Endothelial cell of umbilical vein (primary cell): ENCODE measurements at regions not wholly inside any gene's neighbourhood (a gene's known extent, or its start where the extent isn't known, plus 50 kb on each side); places are given as distances from the start of the nearest gene placed in this dataset.

Experiments used
- CTCF ChIP-seq, 2 donors: IDR thresholded peaks; 1 replicate in 1 of 2; 2 replicates in 1 of 2; pipeline ENCODE4 v1.5.1; 2011; ENCODE audit warnings: low read length in 2 of 2, mild to moderate bottlenecking in 2 of 2, moderate library complexity in 2 of 2, control low read depth in 1 of 2, inconsistent platforms in 1 of 2, low read depth in 1 of 2; ENCODE audit not compliant: insufficient read depth in 1 of 2; ENCODE audit errors: extremely low read depth in 1 of 2
- EZH2 ChIP-seq: IDR thresholded peaks from 2 replicates; pipeline ENCODE4 v1.6.1; 2012; ENCODE audit warnings: borderline replicate concordance, low read depth, mild to moderate bottlenecking, moderate library complexity, low read length, inconsistent platforms; ENCODE audit not compliant: severe bottlenecking
- JUN ChIP-seq: IDR thresholded peaks from 2 replicates; pipeline ENCODE4 v1.6.1; 2011; ENCODE audit warnings: borderline replicate concordance, low read depth; ENCODE audit not compliant: insufficient read length, insufficient read depth
- MAX ChIP-seq: IDR thresholded peaks from 2 replicates; pipeline ENCODE4 v1.6.1; 2011; ENCODE audit not compliant: insufficient read depth, insufficient read length
- MYC ChIP-seq: IDR thresholded peaks from one replicate; pipeline ENCODE4 v1.6.1; 2011; ENCODE audit warnings: mild to moderate bottlenecking, low read depth, low read length
- POLR2A ChIP-seq: IDR thresholded peaks from 2 replicates; pipeline ENCODE4 v1.6.1; 2012; ENCODE audit warnings: low read depth, mild to moderate bottlenecking, control low read depth, low read length
- POLR2AphosphoS5 ChIP-seq: IDR thresholded peaks from 2 replicates; pipeline ENCODE4 v1.6.1; 2012; ENCODE audit warnings: low read depth, mild to moderate bottlenecking, control low read depth, low read length, moderate library complexity; ENCODE audit not compliant: insufficient read depth

- no peak for TF ChIP-seq EZH2
- no peak for TF ChIP-seq POLR2AphosphoS5
- no peak for TF ChIP-seq CTCF (IDR thresholded peaks at IDR 0.05; ENCODE audit: extremely low read depth in 1 of 2, insufficient read depth in 1 of 2, low read depth in 1 of 2, low read length in 2 of 2)
- TF ChIP-seq MAX, result no peak
- TF ChIP-seq POLR2A, result no peak
- TF ChIP-seq JUN, result no peak
- TF ChIP-seq MYC, result no peak
These were observed 168.3 kb upstream of the SLITRK1 start for GRCh38 chr13:84050536-84050935.
